Posterior cingulate gyrus (tissue), 11 donors: ENCODE measurements at regions not wholly inside any gene's neighbourhood (a gene's known extent, or its start where the extent isn't known, plus 50 kb on each side); places are given as distances from the start of the nearest gene placed in this dataset.
"Not testable (repeated sequence)": the region's sequence is repeated elsewhere in the genome, so short reads cannot be mapped to it uniquely, and the experiment has no call there.

Experiments
- DNase-seq, 10 donors: peaks; one replicate each; pipeline versions ENCODE4 v3.0.0 to v3.0.0-alpha.2; 2020 to 2021; ENCODE audit warnings: mixed read lengths in 3 of 10
- intact Hi-C: fragments of 100-400 bp; cut with DNase I; formaldehyde crosslinking; loops from one replicate; pipeline ENCODE4 v1.15.1; 2023

DNA sequence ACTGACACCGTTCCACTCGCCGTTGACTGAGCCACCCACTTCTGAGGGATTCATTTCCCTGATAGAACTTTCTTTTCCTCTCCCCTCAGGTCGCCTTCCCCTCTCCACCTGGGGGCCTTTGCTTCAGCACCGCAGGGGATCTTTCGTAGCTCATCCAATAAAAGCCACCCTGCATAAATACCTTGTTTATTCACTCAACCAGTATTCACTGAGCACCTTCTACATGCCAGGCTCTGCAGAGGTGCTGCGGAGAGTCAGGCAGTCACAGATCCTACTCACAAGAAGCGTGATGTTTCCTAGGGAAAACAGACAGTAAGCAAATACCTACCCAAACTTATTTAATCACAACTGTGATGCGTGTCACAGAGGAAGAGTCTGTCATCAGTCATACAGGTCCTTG, 127.7 kb downstream of the TEX36 start:
- no peak for DNase-seq
- intact Hi-C loops, result no loop called here

DNA sequence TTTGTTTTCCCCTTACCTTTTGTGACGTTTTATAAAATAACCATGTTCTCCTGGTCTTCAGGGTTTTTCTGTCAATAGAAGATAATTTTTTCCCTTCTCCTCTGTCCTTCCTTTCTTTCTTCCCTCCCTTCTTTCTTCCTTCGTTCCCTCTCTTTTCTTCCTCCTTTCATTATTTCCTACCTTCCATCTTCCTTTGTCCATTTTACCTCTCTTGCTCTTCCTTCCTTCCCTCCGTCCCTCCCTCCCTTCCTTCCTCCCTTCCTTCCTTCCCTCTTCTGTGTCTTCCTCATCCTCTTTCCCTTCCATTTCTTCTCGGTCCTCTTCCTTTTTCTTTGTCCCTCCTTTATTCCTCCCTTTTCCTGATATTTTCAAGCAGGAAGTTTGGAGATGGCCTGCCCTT, 128.2 kb downstream of the TEX36 start:
- no peak for DNase-seq
- intact Hi-C loops, result no loop called here

DNA sequence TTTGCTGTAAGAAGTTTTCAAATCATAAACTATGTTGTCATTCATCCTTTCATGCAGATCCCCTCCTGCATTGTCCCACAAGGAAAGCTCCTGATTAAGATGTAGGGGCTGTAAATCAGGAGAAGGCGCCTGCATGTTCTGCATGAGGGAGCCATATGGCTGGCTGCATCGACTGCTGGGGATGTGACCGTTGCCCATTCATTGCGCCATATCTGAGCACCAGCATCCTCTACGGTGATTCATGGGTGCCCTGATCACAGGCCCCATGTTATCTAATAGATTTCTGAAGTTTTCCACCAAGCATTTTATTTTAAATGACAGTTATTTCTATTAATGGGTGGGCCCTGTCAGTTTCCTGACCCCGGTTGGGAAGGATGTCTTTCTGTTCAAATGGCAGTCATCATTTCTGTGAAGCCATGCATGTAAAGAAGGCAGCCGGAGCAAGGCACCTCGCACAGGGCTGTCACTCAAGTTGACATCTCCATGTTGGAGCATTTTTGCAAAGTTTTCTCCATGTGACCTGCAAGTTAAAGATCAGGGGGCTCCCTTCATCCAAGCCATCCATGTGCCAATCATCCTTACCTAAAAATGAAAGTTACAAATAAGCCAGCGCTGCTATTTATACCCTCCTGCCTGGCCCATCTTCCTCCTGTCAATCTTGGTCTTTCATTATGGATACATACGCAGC, 128.8 kb downstream of the TEX36 start:
- no peak for DNase-seq
- intact Hi-C loops, result no loop called here

DNA sequence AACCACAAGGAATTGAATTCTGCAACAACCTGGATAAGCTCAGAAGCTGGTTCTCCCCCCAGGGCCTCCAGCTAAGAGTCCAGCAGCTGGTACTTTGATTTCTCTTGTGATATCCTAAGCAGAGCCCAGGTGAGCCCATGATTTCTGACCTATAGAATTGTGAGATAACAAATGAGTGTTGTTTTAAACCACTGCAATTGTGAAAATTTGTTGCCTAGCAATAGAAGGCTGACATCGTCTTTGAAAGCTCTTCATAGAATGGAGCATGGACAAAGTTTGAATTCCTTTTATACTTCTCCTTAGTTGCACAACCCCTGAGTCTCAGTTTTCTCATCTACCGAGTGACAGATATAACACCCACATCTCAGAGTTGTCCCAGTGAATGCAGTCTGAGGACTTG, 129.9 kb downstream of the TEX36 start:
- DNase-seq, result no peak
- intact Hi-C loops, result no loop called here

DNA sequence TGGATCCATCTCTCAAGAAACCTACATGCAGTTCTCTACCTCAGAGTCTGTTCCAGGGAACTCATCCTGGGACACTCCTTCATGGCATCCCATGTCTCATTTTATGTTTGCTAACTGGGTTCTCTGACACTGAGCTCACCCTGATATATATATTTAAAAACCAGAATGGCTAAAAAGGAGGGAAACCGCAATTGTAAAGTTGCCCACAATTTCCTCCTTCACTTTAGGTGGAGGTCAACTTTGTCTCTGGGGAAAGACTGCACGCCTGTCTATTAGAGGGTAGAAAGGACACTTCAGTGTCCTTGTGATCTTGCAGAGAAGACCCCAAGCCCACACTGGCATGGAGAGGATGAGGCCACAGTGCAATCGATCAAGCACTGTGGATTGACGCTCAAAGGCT, 131.7 kb downstream of the TEX36 start:
- DNase-seq, result no peak
- intact Hi-C loops, result no loop called here

DNA sequence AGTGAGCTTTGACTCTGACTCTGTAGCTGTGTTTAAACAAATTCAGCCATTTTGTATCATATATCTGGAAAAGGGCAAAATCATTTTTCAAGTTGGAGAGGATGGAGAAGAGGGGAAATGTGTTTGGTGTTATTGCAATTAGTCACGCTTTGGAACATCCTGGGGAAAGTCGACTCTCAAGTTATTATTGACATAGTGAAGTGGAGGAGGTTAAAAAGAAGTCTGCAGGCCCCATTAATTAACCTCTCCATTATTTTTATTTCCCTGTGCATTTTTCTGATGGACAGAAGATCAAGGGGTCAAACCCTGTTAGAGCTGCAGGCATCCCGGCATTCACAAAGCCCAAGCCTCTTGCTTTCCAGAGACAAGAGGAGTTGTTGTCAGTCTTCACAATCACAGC, 132.6 kb downstream of the TEX36 start:
- intact Hi-C loops, result no loop called here
- DNase-seq, result no peak

DNA sequence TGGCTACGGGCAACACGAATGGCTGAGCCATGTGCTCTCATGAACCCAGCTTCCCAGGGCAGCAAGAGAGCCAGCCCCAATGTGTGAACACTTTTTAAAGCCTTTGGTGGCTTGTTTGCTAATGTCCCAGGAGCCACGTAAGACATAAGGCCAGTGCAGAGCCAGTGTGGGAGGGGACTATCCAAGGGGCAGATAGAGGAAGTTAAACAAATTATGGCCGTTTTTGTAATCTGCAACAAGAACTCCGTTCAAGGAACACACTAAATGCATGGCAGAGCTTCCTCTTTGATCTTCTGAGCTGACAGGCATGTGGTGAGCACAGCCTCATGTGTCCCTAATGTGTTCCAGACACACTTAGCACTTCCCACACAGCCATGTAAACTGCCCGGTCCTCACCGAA, 133.3 kb downstream of the TEX36 start:
- intact Hi-C loops, result no loop called here
- DNase-seq, result no peak

DNA sequence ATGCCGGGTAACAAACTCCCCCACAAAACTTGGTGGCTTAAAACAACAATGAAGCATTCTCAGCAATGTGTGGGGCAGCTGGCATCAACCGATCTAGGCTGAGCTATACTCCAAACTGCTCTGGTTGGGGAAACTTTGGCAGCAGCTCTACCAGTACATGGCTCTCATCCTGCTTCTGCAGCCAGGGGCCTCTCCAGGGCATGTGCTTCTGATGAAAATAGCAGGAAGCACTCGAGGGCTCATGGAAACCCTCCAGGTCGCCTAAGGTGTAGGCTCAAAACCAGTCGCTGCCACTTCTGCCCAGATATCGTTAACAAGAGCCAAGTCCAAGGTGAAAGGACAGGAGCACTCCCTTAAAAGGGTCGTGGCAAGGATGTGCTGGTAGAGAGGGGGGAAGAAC, 134.1 kb downstream of the TEX36 start:
- DNase-seq, result no peak

DNA sequence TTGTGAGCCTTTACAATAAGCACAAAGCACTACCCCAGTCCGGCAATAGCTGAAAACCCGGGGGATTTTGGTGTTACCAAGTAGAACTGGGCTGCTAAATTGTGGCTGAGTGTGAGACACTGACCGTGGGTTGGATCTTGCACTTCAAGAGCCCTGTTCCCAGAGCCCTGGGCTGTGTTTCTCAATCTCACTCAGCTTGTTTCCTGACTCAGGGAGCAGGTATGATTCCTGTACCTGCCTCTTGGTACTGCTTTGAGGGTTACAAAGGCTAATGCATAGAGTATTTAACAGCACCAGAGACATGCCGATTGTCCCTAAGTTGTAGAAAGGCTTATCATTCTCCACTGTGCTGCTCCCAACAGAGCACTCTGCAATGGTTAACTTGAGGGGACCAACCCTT, 134.6 kb downstream of the TEX36 start:
- intact Hi-C loops, result no loop called here
- DNase-seq, result no peak

More for the DNA sequence above, 134.1 kb downstream of the TEX36 start:
- intact Hi-C loops, result no loop called here

DNA sequence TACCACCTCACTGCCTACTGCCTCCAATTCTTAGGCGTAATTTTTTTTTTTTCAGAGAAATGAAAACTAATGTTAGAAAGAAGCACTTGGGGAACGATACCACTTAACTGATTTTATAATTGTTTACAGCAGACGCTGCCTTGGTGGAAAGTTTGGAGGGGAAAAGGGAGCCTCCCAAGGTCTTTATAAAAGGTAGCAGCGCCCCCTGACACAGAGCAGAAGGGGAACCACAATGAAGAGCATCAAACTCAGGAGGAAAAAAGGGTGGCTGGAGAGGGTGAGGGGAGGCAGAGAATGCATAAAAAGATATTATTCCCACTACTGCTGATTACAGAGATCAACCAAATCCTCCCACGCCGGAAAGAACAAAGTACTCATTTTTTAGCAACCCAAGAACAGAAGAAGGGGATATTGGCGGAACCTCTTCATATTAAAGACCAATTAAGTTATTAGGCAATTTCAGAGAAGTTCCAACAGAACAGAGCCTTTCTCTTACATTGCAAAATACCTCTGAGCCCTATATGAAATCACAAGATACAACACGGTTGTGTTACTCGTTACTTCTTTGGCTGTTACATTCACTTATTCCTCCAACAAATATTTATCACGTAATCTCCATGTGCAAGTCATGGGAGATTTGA, 135.8 kb downstream of the TEX36 start:
- intact Hi-C loops, result no loop called here
- DNase-seq, result no peak

DNA sequence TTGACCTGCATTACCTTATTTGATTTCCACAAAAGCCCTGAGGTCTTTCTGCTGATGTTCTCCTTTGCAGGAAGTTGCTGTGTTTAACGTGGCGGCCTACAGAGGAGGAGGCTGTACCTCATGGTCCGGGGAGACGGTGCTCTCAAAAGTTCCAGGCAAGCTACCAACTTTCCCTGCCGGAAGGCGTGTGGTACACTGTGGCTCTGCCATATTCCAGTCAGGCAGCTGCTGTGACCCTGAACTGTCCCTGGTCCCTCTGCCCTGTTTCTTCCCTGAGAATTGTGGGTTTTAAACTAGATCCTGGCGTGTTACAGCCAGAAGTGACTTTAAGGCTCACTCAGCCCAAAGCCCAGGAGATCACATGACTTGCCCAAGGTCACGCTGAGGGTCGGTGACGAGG, 139.2 kb downstream of the TEX36 start:
- intact Hi-C loops, result no loop called here
- DNase-seq, result no peak

DNA sequence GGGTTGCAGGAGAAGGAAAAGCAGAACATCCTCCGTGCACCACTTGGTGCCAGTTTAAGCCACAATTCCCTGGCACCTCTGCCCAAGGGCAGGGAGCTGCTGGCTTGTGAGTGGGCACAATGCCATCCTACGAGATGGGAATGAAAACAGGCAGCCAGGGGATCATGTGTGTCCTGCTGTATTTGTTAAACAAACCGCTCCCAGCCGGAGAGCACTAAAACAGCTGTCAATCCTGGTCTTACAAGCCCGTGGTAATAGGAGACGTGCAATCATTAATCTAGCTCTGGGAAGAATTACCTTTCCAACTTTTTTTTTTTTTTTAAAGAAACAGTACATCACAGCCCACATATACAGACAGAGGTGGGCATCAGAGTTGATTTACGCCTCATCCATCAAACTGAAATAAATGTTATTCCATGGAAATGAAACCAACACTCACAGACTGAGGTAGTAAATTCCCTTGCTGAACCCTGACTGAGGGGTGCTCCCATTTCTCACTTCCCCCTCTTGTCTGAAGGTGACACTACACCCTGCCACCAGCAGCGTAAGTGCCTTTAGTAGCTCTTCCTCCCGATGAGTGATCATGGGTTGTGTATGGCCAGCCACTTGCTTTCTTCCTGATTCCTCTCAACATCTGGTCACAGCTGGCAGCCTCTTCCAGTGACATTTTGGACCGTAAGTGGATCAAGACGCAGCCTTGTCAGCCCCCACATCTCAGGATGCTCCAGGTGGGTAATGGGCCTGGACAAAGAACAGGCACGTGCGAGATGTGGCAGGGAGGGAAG, 143.8 kb downstream of the TEX36 start:
- DNase-seq, result no peak
- intact Hi-C loops, result no loop called here

DNA sequence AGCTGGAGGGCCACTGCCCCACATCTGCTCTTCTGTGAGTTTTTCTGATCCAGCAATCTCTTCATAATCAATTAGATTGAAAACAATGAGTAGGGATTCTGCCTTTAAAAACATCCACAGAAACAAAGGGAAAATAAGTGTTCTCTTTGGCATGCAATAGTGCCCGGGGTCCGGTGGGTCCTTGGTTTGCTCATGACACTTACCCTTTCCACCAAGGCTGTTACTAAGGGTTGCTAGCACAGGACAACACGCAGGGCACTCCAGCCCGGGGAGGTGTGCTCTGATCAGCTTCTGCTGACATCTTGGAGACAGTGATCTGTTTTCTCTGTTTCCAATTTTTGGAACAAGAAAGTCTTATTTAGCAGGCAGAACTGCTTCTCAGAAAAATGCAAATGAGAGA, 146.7 kb downstream of the TEX36 start:
- intact Hi-C loops, result no loop called here
- DNase-seq, result no peak

DNA sequence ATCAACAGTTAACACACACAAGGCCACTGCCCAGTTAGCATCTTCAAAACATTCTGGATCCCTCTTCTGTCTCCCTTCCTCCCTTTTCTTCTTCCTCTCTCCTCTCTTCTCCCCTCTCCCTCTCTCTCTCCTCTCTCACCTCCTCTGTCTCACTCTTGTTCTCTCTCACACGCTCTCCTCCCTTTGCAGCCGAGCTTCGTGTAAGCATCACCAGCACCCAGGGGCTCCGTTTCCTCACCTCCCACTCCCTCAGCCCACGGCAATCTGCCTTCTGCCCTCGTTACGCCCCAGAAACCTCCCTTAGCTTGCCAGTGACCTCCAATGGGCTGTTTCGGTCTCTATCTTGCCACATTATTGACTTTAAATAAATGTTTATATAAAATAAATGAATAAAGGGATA, 147.4 kb downstream of the TEX36 start:
- no peak for DNase-seq
- intact Hi-C loops, result no loop called here

DNA sequence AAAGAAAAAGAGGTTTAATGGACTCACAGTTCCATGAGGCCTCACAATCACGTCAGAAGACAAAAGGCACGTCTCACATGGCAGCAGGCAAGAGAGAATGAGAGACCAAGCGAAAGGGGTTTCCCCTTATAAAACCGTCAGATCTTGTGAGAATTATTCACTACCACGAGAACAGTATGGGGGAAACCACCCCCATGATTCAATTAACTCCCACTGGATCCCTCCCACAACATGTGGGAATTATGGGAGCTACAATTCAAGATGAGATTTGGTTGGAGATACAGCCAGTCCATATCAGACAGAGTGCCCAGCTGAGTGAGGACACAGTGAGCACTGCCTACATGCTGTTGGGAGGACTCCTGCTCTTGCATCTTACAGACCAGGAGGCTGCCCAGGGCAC, 148.4 kb downstream of the TEX36 start:
- intact Hi-C loops, result no loop called here
- DNase-seq, result no peak

DNA sequence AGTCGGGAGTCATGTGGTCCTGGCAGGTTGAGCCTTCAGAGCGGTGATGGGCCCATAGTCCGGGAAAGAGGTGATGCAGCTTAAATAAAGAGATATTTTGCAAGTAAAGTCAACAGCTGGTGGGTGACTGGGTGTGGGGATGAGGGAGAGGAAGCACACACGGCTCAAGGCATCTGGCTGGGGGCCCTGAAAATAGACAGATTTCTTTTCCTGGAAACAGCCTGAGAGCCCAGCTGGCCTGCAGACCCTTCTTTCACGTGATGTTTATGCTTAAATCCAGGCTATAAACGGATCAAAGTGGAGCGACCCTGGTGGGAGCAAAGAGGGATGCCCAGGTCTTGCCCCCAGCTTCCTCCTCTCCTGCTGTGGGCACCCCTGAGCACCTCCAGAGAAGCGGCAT, 149.1 kb downstream of the TEX36 start:
- no peak for DNase-seq
- intact Hi-C loops, result no loop called here

DNA sequence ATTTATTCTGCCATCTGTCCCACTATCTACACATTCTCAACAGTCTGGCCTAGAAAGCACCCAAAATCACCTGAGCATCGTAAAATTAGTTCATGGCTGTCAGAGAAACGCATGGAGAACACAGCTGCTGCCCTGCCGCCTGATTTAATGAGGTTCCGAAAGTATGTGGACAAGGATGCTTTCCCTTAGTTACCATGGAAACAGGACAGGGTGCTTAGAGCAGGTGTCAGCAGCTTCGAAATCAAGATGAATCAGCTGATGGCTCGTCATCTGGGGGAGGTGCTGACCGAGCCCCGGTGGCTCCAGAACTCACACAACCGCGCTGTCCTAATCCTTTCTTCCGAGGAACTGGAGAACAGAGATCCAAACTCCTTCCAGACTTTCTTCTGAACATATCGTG, 151.5 kb downstream of the TEX36 start:
- peak in 6 of 10 donors; percentile 21 to 86 (median 40) for DNase-seq
- intact Hi-C loops, result no loop called here

DNA sequence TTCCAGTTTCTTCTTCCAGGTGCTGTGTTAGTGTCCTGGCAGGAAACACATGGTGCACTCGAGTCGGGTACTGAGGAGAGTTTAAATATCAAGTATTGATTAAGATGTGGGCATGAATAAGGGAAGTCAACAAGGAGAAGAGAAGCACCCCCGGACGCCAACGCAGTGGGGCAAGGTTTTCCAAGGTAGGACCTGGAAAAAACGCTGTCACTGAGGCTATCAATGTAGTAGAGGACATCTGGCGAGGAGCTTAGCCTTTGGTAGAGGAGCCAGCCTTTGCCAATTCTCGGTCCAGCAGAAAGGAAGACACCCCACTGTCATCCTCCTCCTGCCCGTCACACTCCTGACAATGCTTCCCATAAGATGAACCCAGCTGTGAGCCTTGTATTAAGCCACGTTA, 159.6 kb downstream of the TEX36 start:
- intact Hi-C loops, result no loop called here
- DNase-seq, result no peak

DNA sequence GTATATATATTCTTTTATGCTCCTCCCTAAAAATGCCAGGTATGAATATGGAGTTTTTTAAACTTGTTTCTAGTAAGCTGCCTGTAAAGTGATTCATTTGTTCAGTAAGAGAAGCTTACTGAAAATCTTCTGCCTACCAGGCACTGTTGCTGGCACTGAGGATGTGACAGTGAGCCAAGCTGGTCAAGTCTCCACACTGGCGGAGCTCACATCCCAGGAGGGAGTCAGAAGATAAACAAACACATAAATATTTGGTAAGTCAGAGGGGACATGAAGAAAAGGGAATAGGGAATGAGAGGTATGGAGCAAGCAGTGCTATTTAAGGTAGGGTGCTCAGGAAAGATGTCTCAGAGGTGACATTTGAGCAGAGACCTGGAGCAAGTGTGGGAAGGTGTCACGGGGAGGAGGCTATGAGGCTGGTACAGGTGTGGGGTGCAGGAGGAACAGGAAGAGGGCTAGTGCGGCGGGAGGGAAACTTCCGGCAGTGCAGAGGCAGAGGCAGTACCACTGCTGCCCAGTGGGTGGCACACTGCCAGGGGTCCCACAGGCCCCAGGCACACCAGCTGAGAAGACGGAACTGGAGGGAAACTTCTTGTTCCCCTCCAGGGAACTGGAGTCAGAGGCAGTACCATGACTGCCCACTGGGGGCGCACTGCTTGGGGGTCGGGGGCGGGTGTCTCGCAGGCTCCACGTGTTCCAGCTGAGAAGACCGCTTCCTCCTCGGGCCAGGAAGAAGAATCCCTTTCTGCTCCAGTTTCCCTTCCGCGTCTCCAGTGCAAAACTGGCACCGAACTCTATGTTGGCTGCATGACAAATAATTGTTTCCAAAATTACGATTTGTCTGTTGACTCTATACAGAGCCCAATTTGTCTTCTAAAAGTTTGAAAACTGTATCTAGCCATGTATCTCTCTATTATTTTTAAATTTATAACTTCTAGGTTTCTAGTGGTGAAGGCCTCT, 161.0 kb downstream of the TEX36 start:
- intact Hi-C loops, result no loop called here
- DNase-seq, result no peak

DNA sequence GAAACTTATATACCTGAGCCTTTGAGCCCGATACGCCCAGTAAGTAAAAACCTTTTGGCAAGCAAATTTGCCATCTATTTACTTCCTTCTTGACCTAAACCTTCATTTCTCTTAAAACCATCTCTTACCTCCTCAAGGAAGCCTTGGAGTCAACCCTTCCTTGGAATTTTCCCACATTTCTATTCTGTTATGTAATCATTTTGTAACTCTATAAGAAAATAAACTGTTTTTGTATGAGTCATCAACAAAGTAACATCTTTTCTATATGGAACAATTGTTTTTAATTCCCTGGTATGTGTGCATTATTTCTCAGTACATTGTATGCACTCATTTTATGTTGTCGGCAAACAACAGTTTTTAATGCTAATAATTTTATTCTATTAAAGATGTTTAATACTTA, 162.0 kb downstream of the TEX36 start:
- intact Hi-C loops, result no loop called here
- no peak for DNase-seq

DNA sequence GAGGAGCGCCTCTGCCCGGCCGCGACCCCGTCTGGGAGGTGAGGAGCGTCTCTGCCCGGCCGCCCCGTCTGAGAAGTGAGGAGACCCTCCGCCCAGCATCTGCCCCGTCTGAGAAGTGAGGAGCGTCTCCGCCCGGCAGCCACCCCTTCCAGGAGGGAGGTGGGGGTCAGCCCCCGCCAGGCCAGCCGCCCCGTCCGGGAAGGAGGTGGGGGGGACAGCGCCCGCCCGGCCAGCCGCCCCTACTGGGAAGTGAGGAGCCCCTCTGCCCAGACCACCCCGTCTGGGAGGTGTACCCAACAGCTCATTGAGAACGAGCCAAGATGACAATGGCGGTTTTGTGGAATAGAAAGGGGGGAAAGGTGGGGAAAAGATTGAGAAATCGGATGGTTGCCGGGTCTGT, 164.6 kb downstream of the TEX36 start:
- not testable (repeated sequence) for DNase-seq

More for the DNA sequence above, 164.6 kb downstream of the TEX36 start:
- intact Hi-C loops, result not testable (repeated sequence)
